A549 (cell line): ENCODE measurements at regions not wholly inside any gene's neighbourhood (a gene's known extent, or its start where the extent isn't known, plus 50 kb on each side); places are given as distances from the start of the nearest gene placed in this dataset.

Experiments used
- ATAC-seq, 2 experiments: fragments of 200-7000 bp in 1 of 2; fragments of >200 bp in 1 of 2; cut with Nextera tagmentation in 1 of 2; cut with Tn5 transposase in 1 of 2; 3 replicates each; pipeline versions ENCODE4 v1.8.0 to v1.9.1; 2018 to 2020; ENCODE audit warnings: mild to moderate bottlenecking in 1 of 2, moderate library complexity in 1 of 2
- CTCF ChIA-PET: fragments of 300-600 bp; sonication (Branson Sonifier 250); formaldehyde crosslinking; extraction: SDS; loops from one replicate; lab custom pipeline; 2021; ENCODE audit warnings: antibody characterized with exemption, inconsistent platforms; lab: Yijun Ruan, JAX
- POLR2A ChIA-PET: fragments of 350-600 bp; formaldehyde crosslinking; extraction: SDS; loops from one replicate; lab custom pipeline; 2021; ENCODE audit warnings: antibody characterized with exemption, inconsistent platforms; lab: Yijun Ruan, JAX
- DNase-seq, 2 experiments: peaks; one replicate each; pipeline versions ENCODE4 v3.0.0 to v3.0.0-alpha.2; 2011 to 2016; ENCODE audit warnings: low read depth in 1 of 2, low spot score in 1 of 2
- FAIRE-seq: peaks from 2 replicates; lab custom pipeline; 2011; peaks lifted over from hg19 to GRCh38; lab: Jason Lieb, UNC
- H3K27ac ChIP-seq, 2 experiments: fragments of >200 bp; sonication (Bioruptor Twin); formaldehyde crosslinking; 3 replicates each; pipeline ENCODE4 v1.5.1; 2016 to 2017
- H3K4me1 ChIP-seq: fragments of >200 bp; sonication (Bioruptor Twin); formaldehyde crosslinking; 3 replicates; pipeline ENCODE4 v1.6.1; 2016
- H3K4me2 ChIP-seq: fragments of >200 bp; sonication (Bioruptor Twin); formaldehyde crosslinking; 3 replicates; pipeline ENCODE4 v1.6.1; 2016
- H3K4me3 ChIP-seq: fragments of >200 bp; sonication (Bioruptor Twin); formaldehyde crosslinking; 3 replicates; pipeline ENCODE4 v1.5.1; 2016
- H3K9me3 ChIP-seq: fragments of >200 bp; sonication (Bioruptor Twin); formaldehyde crosslinking; 3 replicates; pipeline ENCODE4 v1.6.1; 2016
- BCL3 ChIP-seq: fragments of >200 bp; sonication (Bioruptor Twin); formaldehyde crosslinking; IDR thresholded peaks from 3 replicates; pipeline ENCODE4 v1.6.1; 2016
- CBX2 ChIP-seq: fragments of 200-600 bp; sonication (generic); IDR thresholded peaks from 2 replicates; pipeline ENCODE4 v1.6.1; 2016; ENCODE audit warnings: low read depth, mild to moderate bottlenecking, borderline replicate concordance
- CHD4 ChIP-seq: fragments of 200-600 bp; sonication (generic); IDR thresholded peaks from 2 replicates; pipeline ENCODE4 v1.6.1; 2016; ENCODE audit warnings: antibody characterized with exemption, mild to moderate bottlenecking, borderline replicate concordance
- CTCF ChIP-seq: fragments of >200 bp; sonication (Bioruptor Twin); formaldehyde crosslinking; IDR thresholded peaks from 3 replicates; pipeline ENCODE4 v1.5.1; 2016
- FOSL2 ChIP-seq, 2 experiments: fragments of 450-650 bp in 1 of 2; fragments of >200 bp in 1 of 2; sonication (Bioruptor Twin) in 1 of 2; formaldehyde crosslinking; IDR thresholded peaks; 2 replicates each; pipeline versions ENCODE4 v1.5.0 to v1.6.1; 2016 to 2020; ENCODE audit warnings: mild to moderate bottlenecking in 1 of 2, moderate library complexity in 1 of 2
- FOXS1 ChIP-seq: fragments of 250-450 bp; sonication (Bioruptor Pico); IDR thresholded peaks from 2 replicates; pipeline ENCODE4 v1.5.0; 2020; ENCODE audit warnings: mild to moderate bottlenecking, moderate library complexity
- HDAC2 ChIP-seq: fragments of 200-600 bp; sonication (generic); IDR thresholded peaks from 2 replicates; pipeline ENCODE4 v1.6.1; 2016
- HOXA7 ChIP-seq: fragments of 250-450 bp; sonication (Bioruptor Pico); IDR thresholded peaks from 2 replicates; pipeline ENCODE4 v1.5.0; 2020; ENCODE audit warnings: mild to moderate bottlenecking, moderate library complexity
- HOXB5 ChIP-seq: fragments of 250-450 bp; sonication (Bioruptor Pico); IDR thresholded peaks from 2 replicates; pipeline ENCODE4 v1.5.0; 2020; ENCODE audit warnings: mild to moderate bottlenecking, moderate library complexity
- JUNB ChIP-seq: fragments of >200 bp; sonication (Bioruptor Twin); formaldehyde crosslinking; IDR thresholded peaks from 2 replicates; pipeline ENCODE4 v1.6.1; 2016
- KDM5A ChIP-seq: fragments of 200-600 bp; sonication (generic); IDR thresholded peaks from 2 replicates; pipeline ENCODE4 v1.6.1; 2016; ENCODE audit warnings: antibody characterized with exemption, mild to moderate bottlenecking
- MAFK ChIP-seq: fragments of 450-650 bp; IDR thresholded peaks from 2 replicates; pipeline ENCODE4 v1.6.1; 2014; ENCODE audit not compliant: partially characterized antibody
- MAZ ChIP-seq: fragments of 150-350 bp; IDR thresholded peaks from 2 replicates; pipeline ENCODE4 v1.6.1; 2014; ENCODE audit warnings: antibody characterized with exemption, low read depth, low read length, borderline replicate concordance
- MYC ChIP-seq: IDR thresholded peaks from 2 replicates; pipeline ENCODE4 v1.6.1; 2012; ENCODE audit warnings: mild to moderate bottlenecking, inconsistent platforms, low read length, improper control_type of control experiment, borderline replicate concordance
- NPAS2 ChIP-seq: fragments of 250-450 bp; sonication (Bioruptor Pico); IDR thresholded peaks from 2 replicates; pipeline ENCODE4 v1.8.0; 2022; ENCODE audit warnings: mild to moderate bottlenecking, moderate library complexity, borderline replicate concordance
- POLR2A ChIP-seq: IDR thresholded peaks from 2 replicates; pipeline ENCODE4 v1.6.1; 2012; ENCODE audit warnings: mild to moderate bottlenecking, low read length
- POLR2AphosphoS2 ChIP-seq: conservative IDR thresholded peaks from 2 replicates; pipeline ENCODE4 v1.6.1; 2012; ENCODE audit warnings: low read length, improper control_type of control experiment, inconsistent platforms
- RARB ChIP-seq: fragments of 250-450 bp; sonication (Bioruptor Pico); IDR thresholded peaks from 2 replicates; pipeline ENCODE4 v1.8.0; 2021; ENCODE audit warnings: mild to moderate bottlenecking, moderate library complexity
- RFX5 ChIP-seq: fragments of 450-650 bp; IDR thresholded peaks from 2 replicates; pipeline ENCODE4 v1.7.1; 2014; ENCODE audit warnings: antibody characterized with exemption, mild to moderate bottlenecking, moderate library complexity
- RNF2 ChIP-seq: fragments of 200-600 bp; sonication (generic); IDR thresholded peaks from 2 replicates; pipeline ENCODE4 v1.6.1; 2016; ENCODE audit warnings: low read depth, mild to moderate bottlenecking, antibody characterized with exemption, moderate library complexity, borderline replicate concordance
- TFCP2L1 ChIP-seq: fragments of 250-450 bp; sonication (Bioruptor Pico); IDR thresholded peaks from 2 replicates; pipeline ENCODE4 v1.5.0; 2021; ENCODE audit warnings: mild to moderate bottlenecking
- ZC3H11A ChIP-seq: fragments of 450-650 bp; IDR thresholded peaks from 2 replicates; pipeline ENCODE4 v1.6.1; 2014; ENCODE audit warnings: antibody characterized with exemption, mild to moderate bottlenecking
- ZFP36 ChIP-seq: fragments of 450-650 bp; IDR thresholded peaks from 2 replicates; pipeline ENCODE4 v1.6.1; 2014; ENCODE audit warnings: borderline replicate concordance; ENCODE audit not compliant: partially characterized antibody
- ZSCAN20 ChIP-seq: fragments of 250-450 bp; sonication (Bioruptor Pico); IDR thresholded peaks from 2 replicates; pipeline ENCODE4 v1.8.0; 2022; ENCODE audit warnings: mild to moderate bottlenecking, moderate library complexity
- WGBS: methylation state at CpG from one replicate; pipeline ENCODE4 v1.1.6; 2017; ENCODE audit errors: missing lambda C conversion rate; 5-methylcytosine and 5-hydroxymethylcytosine counted together
- TF ChIP-seq, protein P1 (sequence below): fragments of >200 bp; sonication (Bioruptor Twin); formaldehyde crosslinking; IDR thresholded peaks from 2 replicates; pipeline ENCODE4 v1.6.1; 2016

- H3K9me3 ChIP-seq = no peaks in the 10 kb centered on the region
- ATAC-seq = no peak
- ChIA-PET CTCF (no interaction called here), POLR2A (no interaction called here)
- H3K27ac ChIP-seq = no peak overlapping the region
- no peaks in the 10 kb centered on the region for H3K4me1 ChIP-seq
- TF ChIP-seq HOXB5 (CRISPR knock-in tag) (no peak), JUNB (no peak), ZSCAN20 (CRISPR knock-in tag) (no peak), CHD4 (no peak), HOXA7 (no peak), BCL3 (no peak), POLR2A (no peak), ZC3H11A (no peak), RFX5 (no peak), MAZ (no peak), CBX2 (no peak), RARB (CRISPR knock-in tag) (no peak), FOXS1 (no peak), HDAC2 (no peak)
- TF ChIP-seq, protein P1, sequence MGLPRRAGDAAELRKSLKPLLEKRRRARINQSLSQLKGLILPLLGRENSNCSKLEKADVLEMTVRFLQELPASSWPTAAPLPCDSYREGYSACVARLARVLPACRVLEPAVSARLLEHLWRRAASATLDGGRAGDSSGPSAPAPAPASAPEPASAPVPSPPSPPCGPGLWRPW = no peak
- DNase-seq = no peak
- H3K4me2 ChIP-seq = no peak overlapping the region
- WGBS = 27% methylated on average over 2 of the region's 2 CpGs
- no peak overlapping the region for H3K4me3 ChIP-seq
- no peak for FAIRE-seq
Measured at GRCh38 chr5:106408570-106408969, 1262.2 kb downstream of the EFNA5 start.

DNA sequence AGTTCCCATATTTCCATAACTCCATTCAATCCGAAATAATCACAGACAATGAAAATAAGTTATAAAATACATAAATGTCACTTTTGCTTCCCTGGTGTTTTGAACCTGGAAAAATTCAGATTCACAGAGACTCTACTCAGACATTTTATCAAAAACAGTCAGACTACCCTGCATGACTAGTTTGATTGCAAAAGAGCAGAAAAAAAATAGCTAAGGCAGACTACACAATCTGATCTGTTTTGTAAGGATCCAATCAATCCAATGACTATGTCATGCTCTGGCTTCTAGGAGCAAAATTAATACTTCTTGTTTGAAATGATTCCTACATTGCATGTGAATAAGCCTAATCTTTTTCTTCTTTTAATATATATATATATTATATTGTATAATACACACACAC is 1262.6 kb downstream of the EFNA5 start:
- WGBS = 47% methylated on average over 1 of the region's 1 CpG
- DNase-seq (no peak), ATAC-seq (no peak), FAIRE-seq (no peak)
- no peak overlapping the region for H3K4me2 ChIP-seq
- TF ChIP-seq HOXB5 (CRISPR knock-in tag) = no peak
- TF ChIP-seq MAZ = no peak
- no peak for TF ChIP-seq FOXS1
- TF ChIP-seq NPAS2 (CRISPR knock-in tag) = no peak
- TF ChIP-seq POLR2AphosphoS2 = no peak
- TF ChIP-seq CBX2 = no peak
- TF ChIP-seq HDAC2 = no peak
- TF ChIP-seq MYC = no peak
- TF ChIP-seq ZFP36 = no peak
- TF ChIP-seq TFCP2L1 (CRISPR knock-in tag) = no peak
- no peak overlapping the region for H3K27ac ChIP-seq
- CTCF ChIA-PET = no interaction called here
- no peaks in the 10 kb centered on the region for H3K4me1 ChIP-seq
- H3K9me3 ChIP-seq = no peaks in the 10 kb centered on the region
- no peak overlapping the region for H3K4me3 ChIP-seq
- POLR2A ChIA-PET = no interaction called here

- no peaks in the 10 kb centered on the region for H3K9me3 ChIP-seq
- 14% methylated on average over 2 of the region's 2 CpGs for WGBS
- TF ChIP-seq FOSL2 (IDR thresholded peaks at IDR 0.05) (no peak), FOSL2 (CRISPR knock-in tag; IDR thresholded peaks at IDR 0.05) (peak; percentile 35; the same call in 1 of the 2 replicates), CTCF (no peak), RNF2 (no peak), KDM5A (no peak), MAFK (no peak)
- ATAC-seq = no peak
- no peak overlapping the region for H3K27ac ChIP-seq
- peaks cover 6% of the 10 kb centered on the region; the same call in 1 of the 3 replicates for H3K4me1 ChIP-seq
- no peak for FAIRE-seq
- no peak overlapping the region for H3K4me3 ChIP-seq
- no peak overlapping the region for H3K4me2 ChIP-seq
- POLR2A ChIA-PET = no interaction called here
- CTCF ChIA-PET = no interaction called here
- no peak for DNase-seq
Measured at GRCh38 chr5:106401561-106401960, 1269.2 kb downstream of the EFNA5 start.
